Suprapubic skin (tissue), 4 donors: ENCODE measurements at regions not wholly inside any gene's neighbourhood (a gene's known extent, or its start where the extent isn't known, plus 50 kb on each side); places are given as distances from the start of the nearest gene placed in this dataset.

Experiments
- DNase-seq, 2 donors: peaks; one replicate each; pipeline ENCODE4 v3.0.0-alpha.2; 2019; ENCODE audit warnings: low spot score in 2 of 2
- H3K27ac ChIP-seq: fragments of 200-600 bp; sonication (generic); one replicate; pipeline ENCODE4 v1.5.1; 2019
- H3K27me3 ChIP-seq: fragments of 200-600 bp; sonication (generic); one replicate; pipeline ENCODE4 v1.5.1; 2019
- H3K36me3 ChIP-seq: fragments of 200-600 bp; sonication (generic); one replicate; pipeline ENCODE4 v1.5.1; 2019
- H3K4me1 ChIP-seq: fragments of 200-600 bp; sonication (generic); one replicate; pipeline ENCODE4 v1.5.1; 2019
- H3K4me3 ChIP-seq: fragments of 200-600 bp; sonication (generic); one replicate; pipeline ENCODE4 v1.5.1; 2019; ENCODE audit warnings: mild to moderate bottlenecking
- H3K9me3 ChIP-seq: fragments of 200-600 bp; sonication (generic); one replicate; pipeline ENCODE4 v1.5.1; 2019
- EP300 ChIP-seq: sonication (generic); formaldehyde crosslinking; IDR thresholded peaks from one replicate; pipeline ENCODE4 v1.6.1; 2017; ENCODE audit warnings: antibody characterized with exemption
- POLR2A ChIP-seq, 2 donors: fragments of 450-650 bp; IDR thresholded peaks; one replicate each; pipeline ENCODE4 v1.6.1; 2017; ENCODE audit warnings: antibody characterized with exemption in 2 of 2, mild to moderate bottlenecking in 2 of 2, moderate library complexity in 2 of 2
- POLR2AphosphoS5 ChIP-seq, 3 donors: sonication (generic); formaldehyde crosslinking; IDR thresholded peaks; one replicate each; pipeline ENCODE4 v1.6.1; 2017; ENCODE audit warnings: antibody characterized with exemption in 3 of 3
- WGBS: methylation state at CpG from one replicate; pipeline ENCODE4 v1.1.5; 2018; 5-methylcytosine and 5-hydroxymethylcytosine counted together
- TF ChIP-seq, protein P1 (sequence below), 2 donors: fragments of 200-600 bp in 1 of 2; fragments of 450-650 bp in 1 of 2; sonication (generic) in 1 of 2; IDR thresholded peaks; one replicate each; pipeline ENCODE4 v1.5.1; 2016 to 2019; ENCODE audit warnings: antibody characterized with exemption in 2 of 2, mild to moderate bottlenecking in 1 of 2, moderate library complexity in 1 of 2

DNA sequence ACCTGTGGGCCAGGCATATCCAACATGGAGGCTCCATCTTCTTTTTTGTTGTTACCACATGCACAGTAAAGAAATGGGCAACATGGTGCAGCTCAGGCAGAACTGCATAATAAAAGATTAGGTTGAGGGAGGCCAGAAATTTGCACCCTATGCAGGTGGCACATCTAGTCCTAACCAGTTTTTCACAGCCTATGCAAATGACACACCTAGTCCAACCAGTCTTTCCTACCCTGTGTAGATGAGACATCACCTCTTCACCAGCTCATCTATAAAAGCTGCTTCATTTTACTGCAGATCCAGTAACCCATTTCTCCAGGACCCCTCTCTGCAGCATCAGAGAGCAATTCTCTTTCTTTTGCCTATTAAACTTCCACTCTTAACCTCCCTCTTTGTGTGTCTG lies 411.0 kb upstream of the PCDH15 start:
- Histone ChIP-seq H3K4me3 (no peak overlapping the region), H3K27ac (no peak overlapping the region), H3K36me3 (no peaks in the 10 kb centered on the region), H3K4me1 (no peaks in the 10 kb centered on the region), H3K27me3 (no peaks in the 10 kb centered on the region), H3K9me3 (no peaks in the 10 kb centered on the region)
- TF ChIP-seq POLR2A (IDR thresholded peaks at IDR 0.05) (no peak), POLR2AphosphoS5 (IDR thresholded peaks at IDR 0.05) (no peak), EP300 (no peak)
- TF ChIP-seq, protein P1, sequence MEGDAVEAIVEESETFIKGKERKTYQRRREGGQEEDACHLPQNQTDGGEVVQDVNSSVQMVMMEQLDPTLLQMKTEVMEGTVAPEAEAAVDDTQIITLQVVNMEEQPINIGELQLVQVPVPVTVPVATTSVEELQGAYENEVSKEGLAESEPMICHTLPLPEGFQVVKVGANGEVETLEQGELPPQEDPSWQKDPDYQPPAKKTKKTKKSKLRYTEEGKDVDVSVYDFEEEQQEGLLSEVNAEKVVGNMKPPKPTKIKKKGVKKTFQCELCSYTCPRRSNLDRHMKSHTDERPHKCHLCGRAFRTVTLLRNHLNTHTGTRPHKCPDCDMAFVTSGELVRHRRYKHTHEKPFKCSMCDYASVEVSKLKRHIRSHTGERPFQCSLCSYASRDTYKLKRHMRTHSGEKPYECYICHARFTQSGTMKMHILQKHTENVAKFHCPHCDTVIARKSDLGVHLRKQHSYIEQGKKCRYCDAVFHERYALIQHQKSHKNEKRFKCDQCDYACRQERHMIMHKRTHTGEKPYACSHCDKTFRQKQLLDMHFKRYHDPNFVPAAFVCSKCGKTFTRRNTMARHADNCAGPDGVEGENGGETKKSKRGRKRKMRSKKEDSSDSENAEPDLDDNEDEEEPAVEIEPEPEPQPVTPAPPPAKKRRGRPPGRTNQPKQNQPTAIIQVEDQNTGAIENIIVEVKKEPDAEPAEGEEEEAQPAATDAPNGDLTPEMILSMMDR (IDR thresholded peaks at IDR 0.05), result no peak
- DNase-seq, result no peak

DNA sequence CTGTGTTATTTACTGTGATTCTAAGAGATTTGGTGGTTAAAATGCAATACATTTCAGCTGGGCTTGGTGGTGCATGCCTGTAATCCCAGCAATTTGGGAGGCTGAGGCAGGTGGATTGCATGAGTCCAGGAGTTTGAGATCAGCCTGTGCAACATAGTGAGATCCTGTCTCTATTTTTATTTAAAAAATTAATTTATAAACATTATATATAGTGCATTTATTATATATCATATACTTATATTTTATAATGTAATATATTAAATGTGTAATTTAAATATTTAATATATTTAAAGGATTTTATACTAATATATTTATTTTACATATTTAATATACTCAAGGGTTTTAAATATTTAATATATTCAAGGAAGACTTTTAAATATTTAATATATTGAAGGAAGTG lies 402.8 kb upstream of the PCDH15 start:
- no peaks in the 10 kb centered on the region for H3K27me3 ChIP-seq
- no peak for DNase-seq
- H3K4me1 ChIP-seq, result no peaks in the 10 kb centered on the region
- H3K36me3 ChIP-seq, result no peaks in the 10 kb centered on the region
- TF ChIP-seq POLR2AphosphoS5 (IDR thresholded peaks at IDR 0.05) (no peak), POLR2A (IDR thresholded peaks at IDR 0.05) (no peak), EP300 (no peak)
- TF ChIP-seq, protein P1 (IDR thresholded peaks at IDR 0.05), result no peak
- no peaks in the 10 kb centered on the region for H3K9me3 ChIP-seq
- no peak overlapping the region for H3K27ac ChIP-seq
- H3K4me3 ChIP-seq, result no peak overlapping the region

DNA sequence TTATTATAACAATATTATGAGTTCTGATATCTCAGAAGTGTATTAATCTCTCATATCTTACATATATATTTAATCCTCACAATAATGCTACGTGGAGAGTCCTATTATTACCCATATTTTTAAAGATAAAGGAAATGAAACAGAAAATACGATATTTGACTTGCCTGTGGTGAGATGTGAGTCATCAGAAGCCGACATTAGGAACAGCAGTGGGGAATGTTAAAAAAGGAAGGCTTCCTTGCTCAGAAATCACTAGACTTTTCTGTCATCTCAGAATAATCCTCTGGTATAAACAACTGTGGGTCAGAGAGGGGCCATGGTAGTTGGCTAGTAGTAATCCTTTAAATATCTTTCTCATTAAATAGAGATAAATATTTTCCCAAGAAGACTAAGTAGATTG lies 402.3 kb upstream of the PCDH15 start:
- no peaks in the 10 kb centered on the region for H3K36me3 ChIP-seq
- H3K4me1 ChIP-seq, result no peaks in the 10 kb centered on the region
- no peak for TF ChIP-seq POLR2AphosphoS5 (IDR thresholded peaks at IDR 0.05)
- TF ChIP-seq EP300, result no peak
- TF ChIP-seq, protein P1 (IDR thresholded peaks at IDR 0.05), result no peak
- TF ChIP-seq POLR2A (IDR thresholded peaks at IDR 0.05), result no peak
- no peaks in the 10 kb centered on the region for H3K9me3 ChIP-seq
- WGBS, result 52% methylated on average over 3 of the region's 3 CpGs
- H3K27ac ChIP-seq, result no peak overlapping the region
- H3K27me3 ChIP-seq, result no peaks in the 10 kb centered on the region
- DNase-seq, result no peak
- H3K4me3 ChIP-seq, result no peak overlapping the region

DNA sequence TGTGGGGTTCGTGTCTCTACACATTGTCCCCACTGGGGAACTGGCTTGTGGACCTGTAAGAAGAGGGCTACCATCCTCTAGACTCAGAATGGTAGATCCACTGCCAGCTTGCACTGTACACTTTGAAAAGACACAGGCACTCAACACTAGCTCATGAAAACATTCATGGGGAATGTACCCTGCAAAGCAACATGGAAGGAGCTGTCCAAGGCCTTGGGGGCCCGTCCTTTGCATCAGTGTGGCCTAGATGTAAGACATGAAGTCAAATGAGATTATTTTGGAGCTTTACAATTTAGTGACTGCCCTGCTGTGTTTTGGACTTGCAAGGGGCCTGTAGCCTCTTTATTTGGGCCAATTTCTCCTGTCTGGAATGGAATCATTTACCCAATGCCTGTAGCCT lies 399.0 kb upstream of the PCDH15 start:
- Histone ChIP-seq H3K36me3 (no peaks in the 10 kb centered on the region), H3K27me3 (no peaks in the 10 kb centered on the region), H3K4me1 (no peaks in the 10 kb centered on the region), H3K9me3 (no peaks in the 10 kb centered on the region), H3K27ac (no peak overlapping the region), H3K4me3 (no peak overlapping the region)
- DNase-seq, result no peak
- TF ChIP-seq POLR2AphosphoS5 (IDR thresholded peaks at IDR 0.05), result no peak
- TF ChIP-seq POLR2A (IDR thresholded peaks at IDR 0.05), result no peak
- TF ChIP-seq, protein P1 (IDR thresholded peaks at IDR 0.05), result no peak
- TF ChIP-seq EP300, result no peak
- WGBS, result 76% methylated on average over 2 of the region's 2 CpGs

DNA sequence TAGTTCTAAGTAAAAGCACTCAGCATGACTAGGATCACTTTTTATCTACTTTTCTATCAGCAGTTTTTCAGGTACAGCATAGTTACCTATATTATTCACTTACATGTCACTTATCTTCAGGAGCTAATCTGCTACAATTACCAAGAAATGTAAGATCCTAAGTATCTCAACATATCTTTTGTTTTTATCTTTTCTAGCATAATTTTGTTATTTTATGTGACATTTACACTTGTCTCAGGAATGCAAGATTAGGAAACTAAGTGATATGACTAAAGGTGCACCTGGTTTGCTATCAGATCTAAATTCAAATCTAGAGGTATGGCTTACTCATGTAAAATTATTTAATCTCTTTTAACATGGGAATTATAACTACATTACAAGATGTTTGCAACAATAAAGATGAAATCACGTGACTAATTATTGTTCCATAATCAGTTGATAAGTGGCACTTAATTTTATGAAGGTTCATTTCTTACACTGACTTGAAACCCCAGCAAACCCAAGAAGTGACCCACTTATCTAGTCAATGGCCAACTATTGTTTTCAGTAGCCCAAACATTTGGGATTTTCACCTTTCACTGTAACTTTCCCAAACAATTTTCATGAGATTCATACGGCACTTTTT lies 390.3 kb upstream of the PCDH15 start:
- no peaks in the 10 kb centered on the region for H3K4me1 ChIP-seq
- DNase-seq, result no peak
- 60% methylated on average over 2 of the region's 2 CpGs for WGBS
- no peaks in the 10 kb centered on the region for H3K9me3 ChIP-seq
- TF ChIP-seq, protein P1 (IDR thresholded peaks at IDR 0.05), result no peak
- TF ChIP-seq EP300 (no peak), POLR2A (IDR thresholded peaks at IDR 0.05) (no peak), POLR2AphosphoS5 (IDR thresholded peaks at IDR 0.05) (no peak)
- no peak overlapping the region for H3K27ac ChIP-seq
- no peak overlapping the region for H3K4me3 ChIP-seq
- H3K27me3 ChIP-seq, result no peaks in the 10 kb centered on the region
- no peaks in the 10 kb centered on the region for H3K36me3 ChIP-seq
